Panc1 (cell line): ENCODE measurements at regions not wholly inside any gene's neighbourhood (a gene's known extent, or its start where the extent isn't known, plus 50 kb on each side); places are given as distances from the start of the nearest gene placed in this dataset.

Experiments used
- ATAC-seq: fragments of 200-7000 bp; cut with Tn5 transposase; 2 replicates; pipeline ENCODE4 v1.9.1; 2020; ENCODE audit warnings: mild to moderate bottlenecking, moderate library complexity
- BruUV-seq: library from RNA; stranded (reverse); fragments of 400-500 nt; replicated peaks from 2 replicates; lab custom pipeline; 2021; lab: Mats Ljungman, UMichigan
- CTCF ChIA-PET: fragments of 300-600 bp; sonication (Branson Sonifier 250); formaldehyde crosslinking; loops from one replicate; lab custom pipeline; 2022; ENCODE audit warnings: antibody characterized with exemption; lab: Charles Lee
- POLR2A ChIA-PET: fragments of 300-600 bp; sonication (Branson Sonifier 250); formaldehyde crosslinking; loops from one replicate; lab custom pipeline; 2022; ENCODE audit warnings: antibody characterized with exemption; lab: Charles Lee
- DNase-seq: peaks from one replicate; pipeline ENCODE4 v3.0.0-alpha.2; 2010; ENCODE audit warnings: low read depth, low spot score
- H3K27ac ChIP-seq: 2 replicates; pipeline ENCODE4 v1.5.1; 2011; ENCODE audit warnings: mild to moderate bottlenecking, low read length, inconsistent platforms
- H3K27me3 ChIP-seq: fragments of 200-500 bp; sonication (Bioruptor generic); 2 replicates; pipeline ENCODE4 v1.6.0; 2014; ENCODE audit warnings: low read length, inconsistent platforms; ENCODE audit not compliant: control insufficient read depth, insufficient read depth
- H3K36me3 ChIP-seq: fragments of 200-500 bp; sonication (Bioruptor generic); 2 replicates; pipeline ENCODE4 v1.5.1; 2014; ENCODE audit warnings: inconsistent platforms, mild to moderate bottlenecking, low read length, moderate library complexity; ENCODE audit not compliant: control insufficient read depth, insufficient read depth
- H3K4me1 ChIP-seq: 2 replicates; pipeline ENCODE4 v1.5.1; 2011; ENCODE audit warnings: inconsistent platforms, mild to moderate bottlenecking, low read length, moderate library complexity; ENCODE audit not compliant: control insufficient read depth, insufficient read depth
- H3K4me3 ChIP-seq, 2 experiments: 2 replicates each; pipeline ENCODE4 v1.5.1; 2011 to 2012; ENCODE audit warnings: low read depth in 2 of 2, low read length in 2 of 2, mild to moderate bottlenecking in 2 of 2, inconsistent platforms in 1 of 2, moderate library complexity in 1 of 2
- H3K9me3 ChIP-seq: fragments of 200-500 bp; sonication (Bioruptor generic); 2 replicates; pipeline ENCODE4 v1.5.1; 2014; ENCODE audit warnings: low read depth, mild to moderate bottlenecking, inconsistent platforms, low read length, moderate library complexity; ENCODE audit not compliant: control insufficient read depth, insufficient read depth
- POLR2AphosphoS5 ChIP-seq: IDR thresholded peaks from 2 replicates; pipeline ENCODE4 v1.6.1; 2012; ENCODE audit warnings: mild to moderate bottlenecking, low read depth, low read length, moderate library complexity
- REST ChIP-seq, 2 experiments: IDR thresholded peaks; 2 replicates each; pipeline ENCODE4 v1.6.1; 2011 to 2012; ENCODE audit warnings: low read depth in 2 of 2, control low read depth in 1 of 2, low read length in 1 of 2, mild to moderate bottlenecking in 1 of 2, moderate library complexity in 1 of 2; ENCODE audit not compliant: insufficient read depth in 1 of 2
- SIN3A ChIP-seq: IDR thresholded peaks from 2 replicates; pipeline ENCODE4 v1.6.1; 2012; ENCODE audit warnings: low read depth, mild to moderate bottlenecking, low read length, moderate library complexity, borderline replicate concordance; ENCODE audit not compliant: insufficient read depth
- TCF7L2 ChIP-seq: IDR thresholded peaks from 2 replicates; pipeline ENCODE4 v1.6.1; 2011; ENCODE audit warnings: mild to moderate bottlenecking, low read depth, low read length, inconsistent platforms
- in situ Hi-C: cut with HindIII; loops from 2 replicates; pipeline ENCODE4 v1.10.0; 2016; ENCODE audit warnings: low sequenced_read_pairs, low pct_unique_long_range_greater_than_20kb
- intact Hi-C: fragments of 100-400 bp; cut with micrococcal nuclease; formaldehyde crosslinking; loops from one replicate; pipeline ENCODE4 v1.10.0; 2022; ENCODE audit not compliant: unreplicated experiment
- TF ChIP-seq, protein P1 (sequence below): fragments of 450-650 bp; IDR thresholded peaks from 2 replicates; pipeline ENCODE4 v1.5.1; 2017; ENCODE audit warnings: mild to moderate bottlenecking

DNA sequence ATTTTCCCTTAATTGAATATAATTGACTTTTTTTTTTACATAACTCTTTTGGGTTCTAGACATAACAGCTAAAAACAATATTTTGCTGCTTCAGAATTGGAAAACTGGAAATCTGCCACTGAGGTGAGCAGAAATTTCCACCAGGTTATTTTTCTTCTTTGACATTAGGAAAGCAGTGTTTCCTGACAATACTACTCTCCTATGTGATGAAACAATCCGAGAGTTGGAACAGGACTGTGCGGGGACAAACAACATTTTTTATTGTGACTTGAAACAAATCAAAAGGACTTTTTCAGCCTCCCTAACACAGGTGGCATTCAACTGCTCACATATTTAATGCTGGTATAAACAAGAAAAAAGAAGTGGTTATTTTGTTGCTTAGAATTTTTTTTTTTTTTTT is 237.2 kb downstream of the RNF152 start:
- TF ChIP-seq REST (IDR thresholded peaks at IDR 0.05; ENCODE audit: insufficient read depth in 1 of 2, low read depth in 2 of 2, low read length in 1 of 2) = no peak
- TF ChIP-seq SIN3A = no peak
- no peak for TF ChIP-seq POLR2AphosphoS5
- TF ChIP-seq, protein P1, sequence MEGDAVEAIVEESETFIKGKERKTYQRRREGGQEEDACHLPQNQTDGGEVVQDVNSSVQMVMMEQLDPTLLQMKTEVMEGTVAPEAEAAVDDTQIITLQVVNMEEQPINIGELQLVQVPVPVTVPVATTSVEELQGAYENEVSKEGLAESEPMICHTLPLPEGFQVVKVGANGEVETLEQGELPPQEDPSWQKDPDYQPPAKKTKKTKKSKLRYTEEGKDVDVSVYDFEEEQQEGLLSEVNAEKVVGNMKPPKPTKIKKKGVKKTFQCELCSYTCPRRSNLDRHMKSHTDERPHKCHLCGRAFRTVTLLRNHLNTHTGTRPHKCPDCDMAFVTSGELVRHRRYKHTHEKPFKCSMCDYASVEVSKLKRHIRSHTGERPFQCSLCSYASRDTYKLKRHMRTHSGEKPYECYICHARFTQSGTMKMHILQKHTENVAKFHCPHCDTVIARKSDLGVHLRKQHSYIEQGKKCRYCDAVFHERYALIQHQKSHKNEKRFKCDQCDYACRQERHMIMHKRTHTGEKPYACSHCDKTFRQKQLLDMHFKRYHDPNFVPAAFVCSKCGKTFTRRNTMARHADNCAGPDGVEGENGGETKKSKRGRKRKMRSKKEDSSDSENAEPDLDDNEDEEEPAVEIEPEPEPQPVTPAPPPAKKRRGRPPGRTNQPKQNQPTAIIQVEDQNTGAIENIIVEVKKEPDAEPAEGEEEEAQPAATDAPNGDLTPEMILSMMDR = no peak
- no peak for TF ChIP-seq TCF7L2
- Histone ChIP-seq H3K4me3 (no peak overlapping the region), H3K36me3 (no peaks in the 10 kb centered on the region), H3K4me1 (no peaks in the 10 kb centered on the region), H3K27me3 (no peaks in the 10 kb centered on the region), H3K9me3 (no peaks in the 10 kb centered on the region), H3K27ac (no peak overlapping the region)
- ChIA-PET POLR2A (no interaction called here), CTCF (no interaction called here)
- in situ Hi-C loops = no loop called here
- intact Hi-C loops = no loop called here
- no TSS peak for BruUV-seq
- DNase-seq (no peak), ATAC-seq (no peak)

DNA sequence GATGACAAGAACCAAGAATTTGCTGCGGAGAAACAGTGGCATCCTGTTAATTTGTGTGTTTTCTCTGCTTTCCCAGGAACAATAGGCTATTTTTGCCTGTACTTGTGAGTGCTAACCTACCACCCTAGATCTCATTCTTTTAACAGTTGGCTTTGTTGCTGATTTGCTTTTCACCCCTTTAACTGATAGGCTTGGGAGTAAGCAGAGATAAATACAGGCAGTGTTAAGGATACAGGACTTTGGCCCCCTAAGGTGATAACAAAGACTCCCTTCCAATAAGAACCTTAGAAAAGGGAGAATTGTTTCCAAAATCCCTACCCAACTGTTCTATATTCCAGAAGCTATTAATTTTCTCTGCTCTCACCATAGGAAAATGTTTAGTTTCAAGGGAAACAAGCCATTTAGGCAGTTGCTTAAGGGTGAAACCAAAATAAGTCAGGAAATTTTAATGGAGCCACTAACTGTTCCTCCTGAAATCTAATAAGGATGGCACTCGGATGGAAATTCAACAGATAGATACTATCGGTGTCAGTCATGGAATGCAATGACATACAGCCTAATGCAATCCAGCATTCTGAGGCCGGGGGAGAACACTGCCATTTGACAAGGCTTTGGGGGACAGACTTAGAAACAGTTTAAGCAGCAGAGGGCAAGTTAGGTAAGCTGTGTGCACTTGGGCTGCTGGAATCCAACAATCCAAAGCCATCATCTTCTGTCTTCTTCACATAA is 238.8 kb downstream of the RNF152 start:
- no peak for ATAC-seq
- intact Hi-C loops = no loop called here

More for the DNA sequence above, 238.8 kb downstream of the RNF152 start:
- H3K4me1 ChIP-seq = no peaks in the 10 kb centered on the region
- no peaks in the 10 kb centered on the region for H3K9me3 ChIP-seq
- BruUV-seq = no TSS peak
- in situ Hi-C loops = no loop called here
- DNase-seq = no peak
- H3K4me3 ChIP-seq = no peak overlapping the region
- no peaks in the 10 kb centered on the region for H3K36me3 ChIP-seq
- H3K27ac ChIP-seq = no peak overlapping the region
- ChIA-PET CTCF (no interaction called here), POLR2A (no interaction called here)
- H3K27me3 ChIP-seq = no peaks in the 10 kb centered on the region
- no peak for TF ChIP-seq SIN3A
- no peak for TF ChIP-seq TCF7L2
- no peak for TF ChIP-seq REST (IDR thresholded peaks at IDR 0.05; ENCODE audit: insufficient read depth in 1 of 2, low read depth in 2 of 2, low read length in 1 of 2)
- TF ChIP-seq POLR2AphosphoS5 = no peak
